Activated CD4-positive, alpha-beta T cell treated with anti-CD3 and anti-CD28 coated beads, Interleukin-2, Interleukin-6, amounts not matched to agents 100 ng/mL and 50 ng/mL, durations not matched to agents 16 hours and 8 hours (primary cell): ENCODE measurements at regions not wholly inside any gene's neighbourhood (a gene's known extent, or its start where the extent isn't known, plus 50 kb on each side); places are given as distances from the start of the nearest gene placed in this dataset.
"Not testable (repeated sequence)": the region's sequence is repeated elsewhere in the genome, so short reads cannot be mapped to it uniquely, and the experiment has no call there.

Experiments used
- DNase-seq: peaks from one replicate; pipeline ENCODE4 v3.0.0-alpha.2; 2020

- DNase-seq: no peak
These were observed 928.8 kb upstream of the ALCAM start for GRCh38 chr3:104437891-104438290.

GRCh38 chr3:104438706-104439105 lies 928.0 kb upstream of the ALCAM start:
- DNase-seq: no peak

DNA sequence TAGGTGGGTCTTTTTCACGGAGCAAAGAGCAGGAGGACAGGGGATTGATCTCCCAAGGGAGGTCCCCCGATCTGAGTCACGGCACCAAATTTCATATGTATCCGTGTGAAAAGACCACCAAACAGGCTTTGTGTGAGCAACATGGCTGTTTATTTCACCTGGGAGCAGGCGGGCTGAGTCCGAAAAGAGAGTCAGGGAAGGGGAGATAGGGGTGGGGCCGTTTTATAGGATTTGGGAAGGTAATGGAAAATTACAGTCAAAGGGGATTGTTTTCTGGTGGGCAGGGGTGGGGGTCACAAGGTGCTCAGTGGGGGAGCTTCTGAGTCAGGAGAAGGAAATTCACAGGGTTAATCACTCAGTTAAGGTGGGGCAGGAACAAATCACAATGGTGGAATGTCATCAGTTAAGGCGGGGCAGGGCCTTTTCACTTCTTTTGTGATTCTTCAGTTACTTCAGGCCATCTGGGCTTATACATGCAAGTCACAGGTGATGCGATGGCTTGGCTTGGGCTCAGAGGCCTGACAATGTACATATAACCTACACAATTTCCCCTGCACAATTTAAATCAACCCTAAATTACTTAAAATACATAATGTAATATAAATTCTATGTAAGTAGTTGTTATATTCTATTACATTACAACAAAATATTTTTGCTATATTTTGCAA lies 921.3 kb upstream of the ALCAM start:
- DNase-seq: not testable (repeated sequence)

GRCh38 chr3:104447681-104448080 lies 919.0 kb upstream of the ALCAM start:
- no peak for DNase-seq

DNA sequence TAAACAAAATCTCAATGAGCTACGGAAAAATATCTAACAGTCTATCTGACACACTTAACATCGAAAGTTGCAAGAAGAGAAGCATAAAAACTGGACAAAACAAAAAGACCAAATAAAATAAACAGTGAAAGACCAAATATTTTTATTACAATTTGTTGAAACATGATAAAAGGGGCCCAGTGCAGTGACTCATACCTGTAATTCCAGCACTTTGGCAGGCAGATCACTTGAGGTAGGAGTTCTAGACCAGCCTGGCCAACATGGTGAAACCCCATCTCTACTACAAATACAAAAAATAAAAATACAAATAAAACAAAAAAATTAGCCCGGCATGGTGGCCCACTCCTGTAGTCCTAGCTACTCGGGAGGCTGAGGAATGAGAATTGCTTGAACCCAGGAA lies 914.0 kb upstream of the ALCAM start:
- no peak for DNase-seq

DNA sequence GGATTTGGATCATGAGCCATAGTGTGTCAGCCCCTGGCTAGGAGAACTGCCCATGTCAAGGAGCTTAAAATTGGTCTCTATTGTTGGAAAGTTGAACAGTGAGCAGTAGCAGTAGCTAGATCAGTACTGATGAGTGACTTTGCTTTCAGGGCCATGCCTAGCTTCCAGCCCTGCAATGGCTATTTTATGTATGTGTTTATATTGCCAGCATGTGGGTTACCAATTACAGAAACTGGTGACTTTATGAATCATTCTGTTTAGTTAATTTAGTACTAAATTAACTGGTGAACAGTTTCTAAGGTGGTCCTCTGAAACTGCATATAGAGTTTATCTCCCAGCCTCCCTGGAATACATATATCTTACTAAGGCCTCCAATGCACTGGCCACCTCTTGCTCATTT lies 908.1 kb upstream of the ALCAM start:
- no peak for DNase-seq

GRCh38 chr3:104460477-104461406 lies 906.0 kb upstream of the ALCAM start:
- DNase-seq: no peak

DNA sequence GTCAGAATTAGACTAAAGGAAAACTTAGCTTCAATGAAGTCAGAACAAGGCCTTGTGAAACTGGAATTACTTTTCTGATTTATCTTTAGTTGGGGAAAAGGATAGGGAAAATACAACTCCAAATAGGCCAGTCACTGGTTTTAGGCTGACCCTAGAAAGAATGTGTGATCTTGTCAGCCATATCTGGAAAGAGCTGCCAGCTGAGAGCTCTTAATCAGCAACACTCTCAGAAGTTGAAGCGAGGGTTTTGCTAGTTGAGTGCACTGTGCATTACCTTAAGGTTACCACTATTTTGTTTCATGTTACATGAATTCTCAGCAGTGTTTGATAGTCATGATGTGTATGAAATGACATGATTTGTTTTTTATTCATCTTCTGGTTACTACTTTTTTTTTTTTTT lies 905.3 kb upstream of the ALCAM start:
- no peak for DNase-seq

DNA sequence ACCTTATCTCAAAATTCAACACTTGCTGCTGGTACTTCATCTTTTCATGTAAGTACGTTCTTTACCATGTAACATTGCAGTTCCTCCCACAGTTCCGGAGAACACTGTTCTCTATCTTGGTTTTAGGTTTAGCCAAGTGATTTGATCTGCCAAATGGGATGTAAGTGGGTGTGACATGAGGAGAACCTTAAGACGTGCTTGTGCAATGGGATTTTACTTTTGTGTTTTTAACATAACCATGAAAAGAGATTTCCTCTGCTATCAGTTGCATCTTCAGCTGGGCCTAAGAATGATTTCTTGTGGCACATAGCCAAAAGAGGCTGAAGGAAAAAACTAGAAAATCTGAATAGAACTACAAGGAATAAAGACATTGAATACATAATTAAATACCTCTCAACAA lies 894.5 kb upstream of the ALCAM start:
- DNase-seq: no peak

- no peak for DNase-seq
These were observed 892.7 kb upstream of the ALCAM start for GRCh38 chr3:104474011-104474410.

GRCh38 chr3:104503022-104503421 lies 863.7 kb upstream of the ALCAM start:
- no peak for DNase-seq

- DNase-seq: no peak
These were observed 856.4 kb upstream of the ALCAM start for GRCh38 chr3:104510131-104510849.

- no peak for DNase-seq
These were observed 852.3 kb upstream of the ALCAM start for GRCh38 chr3:104514371-104514770.

- no peak for DNase-seq
These were observed 851.9 kb upstream of the ALCAM start for GRCh38 chr3:104514776-104515175.

- DNase-seq: no peak
These were observed 847.6 kb upstream of the ALCAM start for GRCh38 chr3:104519068-104519467.

- DNase-seq: no peak
These were observed 847.1 kb upstream of the ALCAM start for GRCh38 chr3:104519468-104520227.

DNA sequence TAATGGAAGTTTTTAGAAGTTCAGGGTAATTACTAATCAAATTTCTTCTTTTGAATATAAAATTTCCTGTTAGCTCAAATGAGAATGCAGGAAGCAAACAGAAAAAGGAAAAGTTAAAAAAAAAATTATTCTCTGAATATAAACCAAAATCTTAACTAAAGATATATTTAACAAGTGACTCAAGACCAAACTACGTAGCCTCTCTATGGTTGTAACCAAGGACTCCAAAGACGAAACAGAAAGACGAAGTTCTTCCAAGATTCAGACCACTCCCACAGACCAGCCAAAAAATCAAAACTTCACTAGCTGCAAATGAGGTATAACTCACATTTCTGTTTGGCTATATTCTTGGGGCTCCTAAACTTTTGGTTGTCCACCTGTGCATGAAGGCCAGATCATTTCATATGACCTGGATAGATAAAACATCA lies 846.5 kb upstream of the ALCAM start:
- DNase-seq: no peak

DNA sequence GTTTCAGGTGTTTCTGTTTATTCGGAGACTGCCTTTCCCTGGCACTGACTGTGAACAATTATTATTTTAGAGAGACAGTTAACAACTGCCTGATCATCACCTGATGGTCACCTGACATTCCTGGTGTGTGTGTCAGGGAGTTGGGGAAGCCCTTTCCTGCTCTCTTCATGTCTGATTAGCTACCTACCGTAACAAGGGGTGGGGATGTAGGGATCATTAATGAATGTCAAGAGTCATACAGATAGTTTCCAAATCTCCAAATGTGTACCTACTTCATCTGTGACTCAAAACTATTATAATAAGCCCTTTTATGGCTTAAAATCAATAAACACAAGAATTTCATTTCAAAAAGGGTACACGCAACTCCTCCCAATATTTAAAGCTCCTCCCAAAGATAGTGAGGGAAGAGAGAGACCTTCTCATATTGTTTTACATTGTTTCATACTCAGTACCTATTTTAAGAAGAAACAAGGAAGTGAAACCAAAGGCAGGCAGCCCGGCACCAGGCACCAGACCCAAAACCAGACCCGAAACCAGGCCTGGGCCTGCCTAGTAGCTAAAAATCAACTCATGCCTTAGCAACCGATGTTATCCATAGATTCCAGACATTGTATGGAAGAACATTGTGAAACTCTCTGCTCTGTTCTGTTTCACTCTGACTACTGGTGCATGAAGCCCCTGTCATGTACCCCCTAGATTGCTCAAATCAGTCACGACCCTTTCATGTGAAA lies 844.9 kb upstream of the ALCAM start:
- no peak for DNase-seq

DNA sequence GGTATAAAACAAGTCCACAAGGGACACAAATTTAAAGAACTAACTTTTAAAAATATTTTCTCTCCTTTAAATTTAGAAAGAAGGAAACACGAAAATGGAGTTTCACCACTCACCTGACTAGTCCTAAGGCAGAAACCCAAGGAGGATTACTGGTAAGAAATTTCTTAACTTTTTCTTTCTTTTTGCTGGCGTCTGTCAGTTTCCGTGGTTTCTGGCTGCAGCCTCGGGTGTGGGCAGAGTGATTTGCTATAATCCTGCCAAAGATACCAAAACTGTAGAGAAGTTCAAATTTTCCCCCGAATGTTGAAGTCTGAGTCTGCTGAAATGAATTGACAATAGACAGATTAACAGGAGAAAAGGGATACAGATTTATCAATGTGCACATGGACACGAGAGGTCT lies 843.6 kb upstream of the ALCAM start:
- no peak for DNase-seq

DNA sequence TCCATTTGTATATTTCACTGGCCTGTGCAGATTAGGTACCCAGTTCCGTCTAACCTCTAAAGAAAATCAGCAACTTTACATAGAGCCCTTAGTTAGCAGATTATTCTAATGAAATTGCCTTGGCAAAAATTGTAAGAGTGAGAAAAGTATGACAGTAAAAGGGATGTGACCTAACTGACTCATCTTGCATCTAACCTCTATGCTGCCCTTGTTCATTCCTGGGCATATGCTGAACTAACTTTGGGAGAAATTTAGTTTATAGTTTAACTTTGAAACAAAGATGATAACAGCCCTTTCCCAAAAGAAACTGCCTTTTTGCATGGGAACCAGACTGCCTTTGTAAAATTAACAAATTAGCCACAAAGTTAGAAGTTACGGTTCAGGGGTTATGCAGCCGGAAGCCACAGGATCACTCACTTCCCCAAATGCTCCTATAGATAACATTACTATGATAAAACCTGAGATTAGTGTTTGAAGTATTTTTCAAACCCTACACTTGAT lies 839.8 kb upstream of the ALCAM start:
- no peak for DNase-seq

- DNase-seq: no peak
These were observed 835.8 kb upstream of the ALCAM start for GRCh38 chr3:104530934-104531333.

DNA sequence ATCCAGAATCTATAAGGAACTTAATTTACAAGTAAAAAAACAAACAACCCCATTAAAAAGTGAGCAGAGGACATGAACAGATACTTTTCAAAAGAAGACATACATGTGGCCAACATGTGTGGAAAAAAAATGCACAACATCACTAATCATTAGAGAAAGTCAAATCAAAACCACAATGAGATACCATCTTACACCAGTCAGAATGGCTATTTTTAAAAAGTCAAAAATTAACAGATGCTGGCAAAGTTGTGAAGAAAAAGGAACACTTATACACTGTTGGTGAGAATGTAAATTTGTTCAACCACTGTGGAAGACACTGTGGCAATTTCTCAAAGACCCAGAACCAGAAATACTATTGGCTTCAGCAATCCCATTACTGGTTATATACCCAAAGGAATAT lies 830.0 kb upstream of the ALCAM start:
- no peak for DNase-seq
